Endodermal cell (in vitro differentiated cells): ENCODE measurements at regions not wholly inside any gene's neighbourhood (a gene's known extent, or its start where the extent isn't known, plus 50 kb on each side); places are given as distances from the start of the nearest gene placed in this dataset.

ENCODE experiments used
- DNase-seq: peaks from one replicate; pipeline ENCODE4 v3.0.0-alpha.2; 2017
- H3K27ac ChIP-seq: 2 replicates; pipeline ENCODE4 v1.5.1; 2013; ENCODE audit warnings: mild to moderate bottlenecking, low read depth, low read length, moderate library complexity
- H3K27me3 ChIP-seq: 2 replicates; pipeline ENCODE4 v1.6.1; 2013; ENCODE audit warnings: mild to moderate bottlenecking, low read length, moderate library complexity; ENCODE audit not compliant: insufficient read depth, control insufficient read depth, poor library complexity, severe bottlenecking
- H3K36me3 ChIP-seq: 2 replicates; pipeline ENCODE4 v1.7.0; 2013; ENCODE audit warnings: mild to moderate bottlenecking, low read length, moderate library complexity; ENCODE audit not compliant: control insufficient read depth, insufficient read depth
- H3K4me1 ChIP-seq: one replicate; pipeline ENCODE4 v1.7.0; 2013; ENCODE audit warnings: low read length; ENCODE audit not compliant: control insufficient read depth, insufficient read depth
- H3K4me3 ChIP-seq: 2 replicates; pipeline ENCODE4 v1.5.1; 2013; ENCODE audit warnings: mild to moderate bottlenecking, low read length, moderate library complexity
- H3K9ac ChIP-seq: 2 replicates; pipeline ENCODE4 v1.6.1; 2013; ENCODE audit warnings: mild to moderate bottlenecking, low read length, moderate library complexity; ENCODE audit not compliant: poor library complexity, severe bottlenecking; ENCODE audit errors: extremely low read depth
- H3K9me3 ChIP-seq: 2 replicates; pipeline ENCODE4 v1.6.1; 2013; ENCODE audit warnings: mild to moderate bottlenecking, low read length, moderate library complexity; ENCODE audit not compliant: control insufficient read depth
- H3K27ac Mint-ChIP-seq: 2 replicates; pipeline ENCODE4 v1.8.0; 2020; ENCODE audit warnings: mixed read lengths
- H3K27me3 Mint-ChIP-seq: 2 replicates; pipeline ENCODE4 v1.8.0; 2021; ENCODE audit warnings: mild to moderate bottlenecking, mixed read lengths; ENCODE audit not compliant: insufficient read depth
- H3K36me3 Mint-ChIP-seq: 2 replicates; pipeline ENCODE4 v1.8.0; 2020; ENCODE audit warnings: low read depth, mixed read lengths
- H3K4me1 Mint-ChIP-seq: 2 replicates; pipeline ENCODE4 v1.8.0; 2020; ENCODE audit warnings: mixed read lengths
- H3K4me3 Mint-ChIP-seq: 2 replicates; pipeline ENCODE4 v1.8.0; 2020; ENCODE audit warnings: mild to moderate bottlenecking, moderate library complexity, mixed read lengths
- H3K9me3 Mint-ChIP-seq: 2 replicates; pipeline ENCODE4 v1.8.0; 2020; ENCODE audit warnings: mild to moderate bottlenecking, mixed read lengths
- WGBS, 2 experiments: methylation state at CpG; one replicate each; pipeline versions ENCODE4 v1.1.5 to v1.1.7; 2013; ENCODE audit warnings: missing lambda C conversion rate in 2 of 2, mixed read lengths in 1 of 2; ENCODE audit not compliant: insufficient coverage in 1 of 2, insufficient read length in 1 of 2; 5-methylcytosine and 5-hydroxymethylcytosine counted together
- TF ChIP-seq, protein P1 (sequence below): fragments of 200-600 bp; sonication (generic); conservative IDR thresholded peaks from 2 replicates; pipeline ENCODE4 v1.5.0; 2021; ENCODE audit warnings: antibody characterized with exemption, mild to moderate bottlenecking

DNA sequence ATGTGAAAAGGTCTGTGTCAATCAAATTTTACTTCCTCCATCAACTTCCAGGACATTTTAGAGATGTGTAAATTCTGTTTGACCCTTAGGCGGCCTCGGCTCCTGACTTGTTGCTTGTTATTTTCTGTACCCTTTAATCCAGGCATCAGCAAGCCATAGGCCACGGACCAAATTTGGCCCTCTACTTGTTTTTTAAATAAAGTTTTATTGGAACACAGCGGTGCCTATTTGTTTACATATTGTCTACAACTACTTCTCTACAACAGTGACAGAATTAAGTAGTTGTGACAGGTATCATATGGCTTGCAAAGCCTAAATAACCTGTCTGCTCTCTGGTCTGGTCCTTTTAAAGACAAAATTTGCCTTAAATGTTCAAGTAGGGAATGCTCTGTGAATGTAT is 132.1 kb downstream of the AACS start:
- Histone ChIP-seq H3K9me3 (peaks cover 9% of the 10 kb centered on the region), H3K9ac (no peak overlapping the region), H3K4me1 (no peaks in the 10 kb centered on the region), H3K36me3 (no peaks in the 10 kb centered on the region), H3K27me3 (peaks cover 21% of the 10 kb centered on the region), H3K27ac (no peak overlapping the region), H3K4me3 (no peak overlapping the region)
- Mint-ChIP-seq H3K4me3 (no peak overlapping the region), H3K9me3 (peaks cover 16% of the 10 kb centered on the region), H3K36me3 (peaks cover 18% of the 10 kb centered on the region), H3K4me1 (peaks cover 5% of the 10 kb centered on the region), H3K27me3 (peaks cover 37% of the 10 kb centered on the region), H3K27ac (no peak overlapping the region)
- WGBS, 2 experiments, result 92 to 100% methylated on average over 2 to 4 of the region's 4 CpGs
- TF ChIP-seq, protein P1, sequence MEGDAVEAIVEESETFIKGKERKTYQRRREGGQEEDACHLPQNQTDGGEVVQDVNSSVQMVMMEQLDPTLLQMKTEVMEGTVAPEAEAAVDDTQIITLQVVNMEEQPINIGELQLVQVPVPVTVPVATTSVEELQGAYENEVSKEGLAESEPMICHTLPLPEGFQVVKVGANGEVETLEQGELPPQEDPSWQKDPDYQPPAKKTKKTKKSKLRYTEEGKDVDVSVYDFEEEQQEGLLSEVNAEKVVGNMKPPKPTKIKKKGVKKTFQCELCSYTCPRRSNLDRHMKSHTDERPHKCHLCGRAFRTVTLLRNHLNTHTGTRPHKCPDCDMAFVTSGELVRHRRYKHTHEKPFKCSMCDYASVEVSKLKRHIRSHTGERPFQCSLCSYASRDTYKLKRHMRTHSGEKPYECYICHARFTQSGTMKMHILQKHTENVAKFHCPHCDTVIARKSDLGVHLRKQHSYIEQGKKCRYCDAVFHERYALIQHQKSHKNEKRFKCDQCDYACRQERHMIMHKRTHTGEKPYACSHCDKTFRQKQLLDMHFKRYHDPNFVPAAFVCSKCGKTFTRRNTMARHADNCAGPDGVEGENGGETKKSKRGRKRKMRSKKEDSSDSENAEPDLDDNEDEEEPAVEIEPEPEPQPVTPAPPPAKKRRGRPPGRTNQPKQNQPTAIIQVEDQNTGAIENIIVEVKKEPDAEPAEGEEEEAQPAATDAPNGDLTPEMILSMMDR, result no peak
- no peak for DNase-seq

DNA sequence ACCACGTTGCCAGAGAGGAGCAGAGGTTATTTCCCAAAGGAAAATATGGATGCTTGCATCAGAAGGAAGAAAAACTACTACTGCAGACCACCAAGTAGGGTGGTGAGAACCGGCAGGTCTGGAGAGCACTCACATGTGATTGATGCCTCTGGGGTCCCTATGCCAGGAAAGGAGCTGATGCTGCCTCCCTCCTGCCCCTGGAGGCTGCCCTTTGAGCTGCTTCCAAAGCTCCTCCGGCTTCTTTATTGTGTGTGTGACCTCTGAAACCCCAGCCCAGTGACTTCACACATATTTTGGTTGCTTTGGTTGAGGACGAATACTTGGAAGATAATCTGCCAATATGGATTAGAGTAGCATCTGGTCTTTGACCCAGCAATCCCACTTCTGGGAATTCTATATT is 133.4 kb downstream of the AACS start:
- Histone ChIP-seq H3K4me1 (no peaks in the 10 kb centered on the region), H3K36me3 (no peaks in the 10 kb centered on the region), H3K9ac (no peak overlapping the region), H3K9me3 (peaks cover 11% of the 10 kb centered on the region), H3K27ac (no peak overlapping the region), H3K4me3 (no peak overlapping the region), H3K27me3 (peaks cover 8% of the 10 kb centered on the region)
- 73 to 75% methylated on average over 2 to 4 of the region's 4 CpGs for WGBS, 2 experiments
- Mint-ChIP-seq H3K36me3 (peaks cover 21% of the 10 kb centered on the region), H3K4me3 (no peak overlapping the region), H3K27ac (no peak overlapping the region), H3K4me1 (peaks cover under 1% of the 10 kb centered on the region), H3K27me3 (peaks cover 28% of the 10 kb centered on the region), H3K9me3 (peaks cover 18% of the 10 kb centered on the region)
- TF ChIP-seq, protein P1, result peak; percentile 58
- no peak for DNase-seq

DNA sequence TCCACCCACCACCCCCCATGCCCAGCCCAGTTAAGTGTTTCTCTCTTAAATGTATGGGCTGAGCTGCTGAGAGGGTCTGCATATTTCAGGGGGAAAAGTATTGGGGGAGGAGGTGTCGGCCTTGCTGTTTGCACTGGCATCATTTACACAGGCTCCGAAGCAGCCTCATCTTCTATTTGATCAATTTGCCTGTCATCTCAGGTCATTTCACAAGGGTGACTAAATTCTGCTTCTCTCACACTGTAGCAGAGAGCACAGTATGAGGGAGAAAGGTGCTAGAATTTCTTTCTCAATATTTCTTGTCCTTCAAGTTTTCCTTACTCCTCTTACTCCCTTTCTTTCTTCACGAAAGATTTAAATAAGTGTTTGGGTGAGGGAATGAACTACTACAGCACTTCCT is 135.9 kb downstream of the AACS start:
- no peak for DNase-seq
- WGBS, 2 experiments, result 88% methylated on average over 2 of the region's 3 CpGs; no CpG with 5 or more reads in 1 of the 2 experiments
- peaks cover 18% of the 10 kb centered on the region for H3K9me3 Mint-ChIP-seq
- no peaks in the 10 kb centered on the region for H3K4me1 Mint-ChIP-seq
- no peaks in the 10 kb centered on the region for H3K4me1 ChIP-seq
- no peaks in the 10 kb centered on the region for H3K36me3 ChIP-seq
- no peak overlapping the region for H3K27ac ChIP-seq
- H3K27me3 ChIP-seq, result no peaks in the 10 kb centered on the region
- TF ChIP-seq, protein P1, result no peak
- no peak overlapping the region for H3K9ac ChIP-seq
- H3K36me3 Mint-ChIP-seq, result peaks cover 21% of the 10 kb centered on the region
- H3K27ac Mint-ChIP-seq, result no peak overlapping the region
- no peak overlapping the region for H3K4me3 Mint-ChIP-seq
- no peak overlapping the region for H3K4me3 ChIP-seq
- H3K27me3 Mint-ChIP-seq, result peaks cover 29% of the 10 kb centered on the region
- H3K9me3 ChIP-seq, result peaks cover 11% of the 10 kb centered on the region
